ENCODE measurements at regions not wholly inside any gene's neighbourhood (a gene's known extent, or its start where the extent isn't known, plus 50 kb on each side); places are given as distances from the start of the nearest gene placed in this dataset.

DNA sequence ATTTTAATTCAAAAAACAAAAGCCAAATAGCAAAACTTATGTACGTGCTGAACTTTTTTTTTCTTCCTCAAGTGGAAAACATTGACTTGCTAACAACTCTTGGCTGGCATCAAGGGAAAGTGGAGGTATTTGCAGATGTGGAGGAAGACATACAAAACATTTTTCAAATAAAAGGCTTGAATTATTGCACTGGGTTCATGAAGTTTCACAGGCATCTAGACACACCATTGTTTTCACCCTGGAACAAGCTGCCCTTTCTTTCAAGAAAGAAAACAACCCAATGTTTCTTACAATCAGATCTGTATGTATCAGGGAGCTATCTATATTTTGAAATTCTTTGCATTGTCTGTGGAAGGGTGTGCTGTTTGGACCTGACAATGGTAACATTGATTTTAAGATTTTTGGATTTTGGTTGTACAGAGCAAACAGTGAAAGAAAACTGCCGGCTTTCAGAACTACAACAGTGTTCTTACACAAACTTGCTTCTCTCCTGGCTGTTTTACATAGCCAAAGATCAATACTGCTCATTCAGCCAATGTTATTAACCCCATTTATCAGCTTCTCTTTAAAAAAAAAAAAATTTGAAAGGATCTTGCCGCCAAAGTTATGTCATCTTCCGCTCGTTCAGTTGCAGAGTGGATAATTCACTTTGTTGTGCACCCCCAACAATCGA, 187.7 kb upstream of the FOXD3 start:
- TF ChIP-seq, protein P1, sequence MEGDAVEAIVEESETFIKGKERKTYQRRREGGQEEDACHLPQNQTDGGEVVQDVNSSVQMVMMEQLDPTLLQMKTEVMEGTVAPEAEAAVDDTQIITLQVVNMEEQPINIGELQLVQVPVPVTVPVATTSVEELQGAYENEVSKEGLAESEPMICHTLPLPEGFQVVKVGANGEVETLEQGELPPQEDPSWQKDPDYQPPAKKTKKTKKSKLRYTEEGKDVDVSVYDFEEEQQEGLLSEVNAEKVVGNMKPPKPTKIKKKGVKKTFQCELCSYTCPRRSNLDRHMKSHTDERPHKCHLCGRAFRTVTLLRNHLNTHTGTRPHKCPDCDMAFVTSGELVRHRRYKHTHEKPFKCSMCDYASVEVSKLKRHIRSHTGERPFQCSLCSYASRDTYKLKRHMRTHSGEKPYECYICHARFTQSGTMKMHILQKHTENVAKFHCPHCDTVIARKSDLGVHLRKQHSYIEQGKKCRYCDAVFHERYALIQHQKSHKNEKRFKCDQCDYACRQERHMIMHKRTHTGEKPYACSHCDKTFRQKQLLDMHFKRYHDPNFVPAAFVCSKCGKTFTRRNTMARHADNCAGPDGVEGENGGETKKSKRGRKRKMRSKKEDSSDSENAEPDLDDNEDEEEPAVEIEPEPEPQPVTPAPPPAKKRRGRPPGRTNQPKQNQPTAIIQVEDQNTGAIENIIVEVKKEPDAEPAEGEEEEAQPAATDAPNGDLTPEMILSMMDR (IDR thresholded peaks at IDR 0.05; ENCODE audit: borderline replicate concordance, control extremely low read depth, extremely low read depth, insufficient read depth, missing control alignments): no peak
- DNase-seq (ENCODE audit: low spot score): no peak
- in situ Hi-C loops (cut with MboI; ENCODE audit: low sequenced_read_pairs, unreplicated experiment): no loop called here

DNA sequence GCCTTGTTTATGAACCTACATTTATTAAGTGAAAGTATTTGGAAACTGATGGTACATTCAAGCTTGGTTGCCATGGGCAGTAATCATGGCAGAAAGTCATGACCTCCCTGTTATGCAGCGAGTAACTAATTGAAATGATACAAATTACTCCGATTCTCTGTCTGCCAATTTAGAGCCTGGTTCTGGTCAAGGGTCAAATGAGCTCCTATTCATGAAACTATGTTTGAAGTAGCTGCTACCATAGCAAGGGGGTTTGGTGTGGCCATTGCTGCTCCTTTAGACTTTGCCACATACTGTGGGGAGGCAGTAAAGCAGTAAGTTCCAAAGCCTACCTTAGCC, 187.2 kb upstream of the FOXD3 start:
- DNase-seq (ENCODE audit: low spot score): no peak
- in situ Hi-C loops (cut with MboI; ENCODE audit: low sequenced_read_pairs, unreplicated experiment): no loop called here
- TF ChIP-seq, protein P1 (IDR thresholded peaks at IDR 0.05; ENCODE audit: borderline replicate concordance, control extremely low read depth, extremely low read depth, insufficient read depth, missing control alignments): no peak

DNA sequence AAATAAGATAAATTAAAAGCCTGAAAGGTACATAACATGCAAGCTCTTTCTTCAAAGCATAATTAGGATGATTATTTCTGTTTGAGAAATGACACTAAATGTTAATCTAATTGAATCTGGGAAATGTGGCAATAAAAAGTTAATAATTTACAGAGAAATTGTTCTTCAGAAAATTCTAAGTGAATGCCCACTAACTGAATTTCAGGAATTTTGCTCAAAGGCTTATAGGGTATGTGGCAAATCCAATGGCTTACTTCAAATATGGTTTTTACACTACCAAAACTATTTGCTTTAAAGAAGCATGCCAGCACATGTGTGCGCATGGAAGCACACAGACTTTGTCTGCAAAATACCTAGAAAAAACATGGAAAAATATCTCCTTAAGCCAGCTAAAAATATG, 186.6 kb upstream of the FOXD3 start:
- TF ChIP-seq, protein P1 (IDR thresholded peaks at IDR 0.05; ENCODE audit: borderline replicate concordance, control extremely low read depth, extremely low read depth, insufficient read depth, missing control alignments): no peak
- in situ Hi-C loops (cut with MboI; ENCODE audit: low sequenced_read_pairs, unreplicated experiment): no loop called here
- DNase-seq (ENCODE audit: low spot score): no peak

DNA sequence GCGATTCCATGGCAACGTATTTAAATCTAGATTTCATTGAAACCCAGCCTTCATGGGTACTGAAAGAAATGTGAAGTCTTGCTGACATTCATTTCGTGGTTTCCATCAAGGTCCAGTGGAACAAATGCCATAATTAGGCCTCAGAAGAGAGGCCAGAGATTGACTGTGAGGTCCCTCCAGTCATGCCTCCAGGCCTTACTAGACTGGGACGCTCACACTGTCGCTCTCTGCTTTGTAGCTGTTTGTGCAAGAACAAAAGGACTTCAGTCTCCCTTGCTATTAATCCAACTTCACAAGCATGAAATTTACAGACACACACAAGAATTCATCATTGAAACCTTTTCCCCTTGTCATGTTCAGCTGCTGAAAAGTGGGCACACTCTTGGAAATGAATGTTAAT, 180.4 kb upstream of the FOXD3 start:
- DNase-seq (ENCODE audit: low spot score): no peak
- in situ Hi-C loops (cut with MboI; ENCODE audit: low sequenced_read_pairs, unreplicated experiment): no loop called here
- TF ChIP-seq, protein P1 (IDR thresholded peaks at IDR 0.05; ENCODE audit: borderline replicate concordance, control extremely low read depth, extremely low read depth, insufficient read depth, missing control alignments): no peak

DNA sequence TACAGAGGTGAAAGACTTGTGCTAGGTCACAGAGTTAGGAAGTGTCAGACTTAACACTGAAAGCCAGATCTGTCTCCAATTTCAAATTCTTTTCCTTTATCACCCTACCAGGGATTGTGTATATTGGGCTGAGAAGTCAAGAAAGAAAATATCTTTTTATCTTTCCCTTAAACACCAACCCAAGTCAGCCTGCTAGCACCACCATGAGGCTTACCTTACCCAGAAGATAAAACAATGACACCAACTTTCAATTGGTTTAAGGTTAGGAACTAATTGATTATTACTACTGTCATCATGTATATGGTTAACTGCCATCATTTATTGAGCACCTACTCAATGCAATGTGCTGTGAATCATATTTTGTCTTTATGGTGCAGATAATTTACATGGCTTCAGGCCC, 178.9 kb upstream of the FOXD3 start:
- TF ChIP-seq, protein P1 (IDR thresholded peaks at IDR 0.05; ENCODE audit: borderline replicate concordance, control extremely low read depth, extremely low read depth, insufficient read depth, missing control alignments): no peak
- in situ Hi-C loops (cut with MboI; ENCODE audit: low sequenced_read_pairs, unreplicated experiment): no loop called here
- no peak for DNase-seq (ENCODE audit: low spot score)

DNA sequence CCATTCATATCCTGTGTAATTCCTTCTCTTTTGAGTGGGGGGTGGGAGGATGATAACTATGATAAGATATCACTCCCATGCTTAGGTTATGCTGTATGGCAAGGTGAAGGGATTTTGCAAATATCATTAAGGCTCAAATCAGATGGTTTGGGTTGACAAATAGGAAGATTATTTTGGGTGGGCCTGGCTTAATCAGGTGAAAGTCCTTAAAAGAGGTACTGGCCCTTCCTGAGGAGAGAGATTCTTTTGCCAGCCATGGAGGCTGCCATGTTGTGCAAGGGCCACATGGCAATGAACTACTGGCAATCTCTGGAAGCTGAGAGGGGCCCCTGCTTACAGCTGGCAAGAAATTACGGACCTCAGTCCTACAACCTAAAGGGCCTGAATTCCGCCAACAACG, 174.6 kb upstream of the FOXD3 start:
- in situ Hi-C loops (cut with MboI; ENCODE audit: low sequenced_read_pairs, unreplicated experiment): no loop called here
- no peak for DNase-seq (ENCODE audit: low spot score)
- TF ChIP-seq, protein P1 (IDR thresholded peaks at IDR 0.05; ENCODE audit: borderline replicate concordance, control extremely low read depth, extremely low read depth, insufficient read depth, missing control alignments): no peak

Data from GM13976 (cell line).